ENCODE measurements at regions not wholly inside any gene's neighbourhood (a gene's known extent, or its start where the extent isn't known, plus 50 kb on each side); places are given as distances from the start of the nearest gene placed in this dataset.

GRCh38 chr3:104992676-104993075, 374.0 kb upstream of the ALCAM start:
- peaks cover under 1% of the 10 kb centered on the region for H3K36me3 Mint-ChIP-seq (ENCODE audit: unreplicated experiment)
- no peaks in the 10 kb centered on the region for H3K9me3 Mint-ChIP-seq (ENCODE audit: unreplicated experiment)
- H3K4me3 Mint-ChIP-seq (ENCODE audit: unreplicated experiment) = no peak overlapping the region
- no peak for DNase-seq
- peaks cover 4% of the 10 kb centered on the region for H3K4me1 Mint-ChIP-seq (ENCODE audit: low read depth, unreplicated experiment)
- peaks cover 2% of the 10 kb centered on the region for H3K27me3 Mint-ChIP-seq (ENCODE audit: unreplicated experiment)
- no peak for TF ChIP-seq CTCF (IDR thresholded peaks at IDR 0.05; ENCODE audit: partially characterized antibody, unreplicated experiment)
- H3K27ac Mint-ChIP-seq (ENCODE audit: unreplicated experiment) = peak overlapping the region; percentile 57

DNA sequence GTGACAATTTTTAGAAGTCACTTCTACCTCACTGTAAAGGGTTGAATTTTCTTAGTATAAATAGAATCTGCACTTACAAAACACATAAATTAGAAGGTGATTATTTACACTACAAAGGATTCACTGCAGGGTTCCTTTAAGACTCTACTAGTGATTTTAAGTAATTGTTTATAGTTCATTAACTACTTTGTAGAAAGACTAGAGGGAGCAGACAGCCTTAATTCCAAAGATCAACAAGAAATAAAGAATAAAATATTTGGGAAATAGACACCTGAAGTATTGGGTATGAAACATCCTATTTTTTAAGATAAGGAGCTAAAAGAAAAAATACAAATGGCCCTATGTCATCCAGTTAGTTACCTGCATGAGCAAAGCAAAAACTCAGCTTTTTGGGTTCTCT, 360.5 kb upstream of the ALCAM start:
- H3K4me1 Mint-ChIP-seq (ENCODE audit: low read depth, unreplicated experiment) = no peaks in the 10 kb centered on the region
- no peak for TF ChIP-seq CTCF (IDR thresholded peaks at IDR 0.05; ENCODE audit: partially characterized antibody, unreplicated experiment)
- no peak overlapping the region for H3K4me3 Mint-ChIP-seq (ENCODE audit: unreplicated experiment)
- no peak for DNase-seq
- peaks cover 2% of the 10 kb centered on the region for H3K27me3 Mint-ChIP-seq (ENCODE audit: unreplicated experiment)
- H3K36me3 Mint-ChIP-seq (ENCODE audit: unreplicated experiment) = peaks cover 6% of the 10 kb centered on the region
- no peaks in the 10 kb centered on the region for H3K9me3 Mint-ChIP-seq (ENCODE audit: unreplicated experiment)
- no peak overlapping the region for H3K27ac Mint-ChIP-seq (ENCODE audit: unreplicated experiment)

DNA sequence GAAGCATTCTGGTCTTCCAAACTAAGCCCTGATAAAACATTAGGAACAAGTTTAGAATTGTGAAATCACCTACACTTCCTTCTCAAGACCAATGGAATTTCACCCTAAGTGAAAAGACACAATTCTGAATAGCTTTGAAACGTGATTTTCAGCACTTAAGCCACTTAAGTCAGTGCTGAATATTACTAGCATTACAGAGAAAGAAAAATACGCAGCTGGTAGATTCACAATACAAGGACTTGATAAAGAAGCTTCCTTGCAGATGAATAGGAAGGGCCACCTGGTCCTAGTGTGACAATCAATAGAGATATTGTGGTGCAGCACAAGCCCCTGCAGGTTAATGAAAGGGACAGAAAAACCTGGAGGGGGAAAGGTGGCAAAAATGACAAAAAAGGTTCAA, 353.1 kb upstream of the ALCAM start:
- H3K36me3 Mint-ChIP-seq (ENCODE audit: unreplicated experiment) = peaks cover 6% of the 10 kb centered on the region
- no peak overlapping the region for H3K27ac Mint-ChIP-seq (ENCODE audit: unreplicated experiment)
- no peaks in the 10 kb centered on the region for H3K9me3 Mint-ChIP-seq (ENCODE audit: unreplicated experiment)
- H3K4me1 Mint-ChIP-seq (ENCODE audit: low read depth, unreplicated experiment) = no peaks in the 10 kb centered on the region
- no peak overlapping the region for H3K4me3 Mint-ChIP-seq (ENCODE audit: unreplicated experiment)
- no peaks in the 10 kb centered on the region for H3K27me3 Mint-ChIP-seq (ENCODE audit: unreplicated experiment)
- DNase-seq = no peak
- TF ChIP-seq CTCF (IDR thresholded peaks at IDR 0.05; ENCODE audit: partially characterized antibody, unreplicated experiment) = no peak

- TF ChIP-seq CTCF (IDR thresholded peaks at IDR 0.05; ENCODE audit: partially characterized antibody, unreplicated experiment) = no peak
- Mint-ChIP-seq H3K9me3 (ENCODE audit: unreplicated experiment) (no peaks in the 10 kb centered on the region), H3K4me3 (ENCODE audit: unreplicated experiment) (no peak overlapping the region), H3K27ac (ENCODE audit: unreplicated experiment) (no peak overlapping the region), H3K27me3 (ENCODE audit: unreplicated experiment) (no peaks in the 10 kb centered on the region), H3K36me3 (ENCODE audit: unreplicated experiment) (no peaks in the 10 kb centered on the region), H3K4me1 (ENCODE audit: low read depth, unreplicated experiment) (no peaks in the 10 kb centered on the region)
- no peak for DNase-seq
Observed at GRCh38 chr3:105014631-105015030, 352.1 kb upstream of the ALCAM start.

DNA sequence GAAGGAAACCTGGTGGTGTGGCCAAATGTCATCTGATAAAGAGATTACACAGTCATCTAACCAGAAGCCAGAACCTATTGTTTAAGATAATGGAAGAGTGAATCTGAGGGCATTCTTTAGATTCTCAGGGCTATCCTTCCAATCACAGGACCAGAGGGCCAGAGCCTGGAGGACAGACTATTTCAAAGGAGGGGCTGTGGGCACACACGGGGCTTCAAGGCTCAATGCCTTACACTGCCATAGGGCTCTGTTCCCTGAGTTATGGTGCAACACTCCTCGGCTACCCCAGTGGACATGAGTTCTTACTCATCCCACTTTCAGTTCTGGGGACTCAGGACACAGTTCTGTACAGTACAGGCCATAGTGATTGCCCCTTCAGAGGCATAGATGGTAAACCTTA, 343.9 kb upstream of the ALCAM start:
- H3K4me3 Mint-ChIP-seq (ENCODE audit: unreplicated experiment) = no peak overlapping the region
- H3K27me3 Mint-ChIP-seq (ENCODE audit: unreplicated experiment) = no peaks in the 10 kb centered on the region
- H3K27ac Mint-ChIP-seq (ENCODE audit: unreplicated experiment) = no peak overlapping the region
- no peaks in the 10 kb centered on the region for H3K36me3 Mint-ChIP-seq (ENCODE audit: unreplicated experiment)
- DNase-seq = no peak
- H3K9me3 Mint-ChIP-seq (ENCODE audit: unreplicated experiment) = no peaks in the 10 kb centered on the region
- H3K4me1 Mint-ChIP-seq (ENCODE audit: low read depth, unreplicated experiment) = no peaks in the 10 kb centered on the region
- TF ChIP-seq CTCF (IDR thresholded peaks at IDR 0.05; ENCODE audit: partially characterized antibody, unreplicated experiment) = no peak
